Muscle of leg (tissue), 3 donors: ENCODE measurements at regions not wholly inside any gene's neighbourhood (a gene's known extent, or its start where the extent isn't known, plus 50 kb on each side); places are given as distances from the start of the nearest gene placed in this dataset.
"Not testable (repeated sequence)": the region's sequence is repeated elsewhere in the genome, so short reads cannot be mapped to it uniquely, and the experiment has no call there.

Experiments
- DNase-seq: peaks from one replicate; pipeline ENCODE4 v3.0.0; 2013
- H3K27ac ChIP-seq: one replicate; pipeline ENCODE4 v1.5.1; 2013; ENCODE audit warnings: mild to moderate bottlenecking, low read length, control low read depth
- H3K27me3 ChIP-seq: one replicate; pipeline ENCODE4 v1.6.1; 2013; ENCODE audit warnings: low read length; ENCODE audit not compliant: control insufficient read depth, insufficient read depth
- H3K36me3 ChIP-seq: one replicate; pipeline ENCODE4 v1.6.1; 2013; ENCODE audit warnings: low read length; ENCODE audit not compliant: control insufficient read depth, insufficient read depth
- H3K4me1 ChIP-seq: one replicate; pipeline ENCODE4 v1.6.1; 2013; ENCODE audit warnings: low read length; ENCODE audit not compliant: control insufficient read depth, insufficient read depth
- H3K4me3 ChIP-seq: one replicate; pipeline ENCODE4 v1.5.1; 2013; ENCODE audit warnings: low read length, control low read depth
- H3K9me3 ChIP-seq: replicated peaks from 2 replicates; pipeline ENCODE4 v1.6.1; 2013; ENCODE audit warnings: low read depth, low read length; ENCODE audit not compliant: control insufficient read depth
- WGBS: methylation state at CpG from one replicate; pipeline ENCODE4 v1.1.5; 2013; ENCODE audit warnings: missing lambda C conversion rate; ENCODE audit not compliant: insufficient coverage; 5-methylcytosine and 5-hydroxymethylcytosine counted together

DNA sequence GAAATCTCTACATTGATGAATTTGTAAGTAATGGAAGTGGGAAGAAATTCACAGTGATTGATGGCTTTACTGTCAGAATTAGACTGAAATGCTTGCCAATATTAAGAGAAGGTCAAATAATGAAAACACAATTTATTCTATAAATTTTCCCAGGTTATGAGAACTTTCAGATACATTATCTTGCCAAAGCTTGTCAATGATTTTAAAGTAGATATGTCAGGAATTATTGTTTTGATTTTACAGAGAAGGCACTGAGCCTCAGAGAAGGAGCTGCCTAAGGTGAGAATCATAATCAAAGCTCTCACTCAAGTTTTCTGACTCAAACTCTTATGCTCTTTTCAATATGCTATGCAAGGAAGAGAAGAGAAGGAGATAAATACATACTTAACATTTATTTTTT lies 564.0 kb upstream of the RGMB start:
- Histone ChIP-seq H3K4me3 (no peak overlapping the region), H3K36me3 (no peaks in the 10 kb centered on the region), H3K9me3 (no peaks in the 10 kb centered on the region), H3K27me3 (no peaks in the 10 kb centered on the region), H3K4me1 (no peaks in the 10 kb centered on the region), H3K27ac (no peak overlapping the region)
- no peak for DNase-seq

DNA sequence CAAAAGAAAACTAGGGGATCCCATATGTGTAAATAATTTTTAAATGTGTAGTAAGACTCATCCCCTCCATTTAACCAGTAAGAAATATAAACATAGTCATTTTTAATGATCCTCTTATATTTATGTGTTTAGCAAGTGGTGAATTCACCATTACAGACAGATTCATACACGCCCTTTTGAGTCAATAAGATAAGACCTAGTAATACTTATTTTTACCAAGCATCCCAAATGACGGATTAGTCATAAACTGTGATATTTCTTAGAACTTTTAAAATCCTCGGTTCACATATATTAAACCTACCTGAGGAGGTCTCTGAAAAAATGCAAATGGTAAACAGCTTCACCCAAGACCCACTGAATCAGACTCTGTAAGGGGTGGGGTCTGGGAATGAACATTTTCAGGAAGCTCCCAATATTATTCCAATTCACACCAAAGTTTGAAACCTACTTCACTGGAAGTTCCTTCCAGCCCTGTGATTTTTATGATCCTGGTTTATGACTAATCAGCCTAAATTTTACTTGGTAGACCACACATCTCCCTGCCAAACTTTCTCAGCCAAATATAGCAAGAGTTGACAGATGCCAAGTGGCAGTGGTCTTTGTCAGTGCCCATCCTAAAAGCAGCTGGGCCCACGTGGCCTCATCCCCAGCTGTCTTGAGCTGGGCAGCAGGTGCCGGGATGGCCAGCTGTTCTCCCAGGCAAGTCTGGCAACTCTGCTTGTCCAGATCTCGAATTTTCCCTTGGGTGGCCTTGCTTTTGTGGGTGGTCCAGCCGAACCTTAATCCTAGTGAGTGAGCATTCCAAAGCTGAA lies 559.0 kb upstream of the RGMB start:
- Histone ChIP-seq H3K9me3 (no peaks in the 10 kb centered on the region), H3K4me1 (peaks cover 3% of the 10 kb centered on the region), H3K27ac (peak overlapping the region; percentile 38), H3K36me3 (no peaks in the 10 kb centered on the region), H3K27me3 (no peaks in the 10 kb centered on the region), H3K4me3 (no peak overlapping the region)
- DNase-seq = peak; percentile 91
- 31% methylated on average over 4 of the region's 7 CpGs for WGBS

DNA sequence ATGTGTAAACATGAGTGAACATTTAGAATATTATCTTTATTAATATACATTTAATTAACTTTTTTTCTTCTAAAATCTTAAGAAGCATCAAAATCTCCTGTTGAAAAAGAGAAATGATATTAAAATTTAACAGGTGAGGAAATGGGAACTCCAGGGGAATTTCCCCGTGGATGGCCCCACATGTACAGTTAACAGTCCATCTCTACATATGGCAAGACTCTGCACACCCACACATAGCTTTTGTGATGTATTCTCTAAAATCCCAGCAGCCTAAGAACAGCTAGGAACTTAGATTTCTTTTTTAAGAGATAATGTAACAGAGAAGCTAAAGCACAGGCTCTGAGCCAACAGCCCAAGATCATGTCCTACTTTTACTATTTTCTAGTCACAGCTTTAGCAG lies 556.3 kb upstream of the RGMB start:
- no peaks in the 10 kb centered on the region for H3K9me3 ChIP-seq
- H3K36me3 ChIP-seq = no peaks in the 10 kb centered on the region
- peaks cover 3% of the 10 kb centered on the region for H3K4me1 ChIP-seq
- no peak overlapping the region for H3K4me3 ChIP-seq
- WGBS = no CpG with 5 or more reads among the region's 1 CpG
- no peak for DNase-seq
- no peaks in the 10 kb centered on the region for H3K27me3 ChIP-seq
- H3K27ac ChIP-seq = no peak overlapping the region

DNA sequence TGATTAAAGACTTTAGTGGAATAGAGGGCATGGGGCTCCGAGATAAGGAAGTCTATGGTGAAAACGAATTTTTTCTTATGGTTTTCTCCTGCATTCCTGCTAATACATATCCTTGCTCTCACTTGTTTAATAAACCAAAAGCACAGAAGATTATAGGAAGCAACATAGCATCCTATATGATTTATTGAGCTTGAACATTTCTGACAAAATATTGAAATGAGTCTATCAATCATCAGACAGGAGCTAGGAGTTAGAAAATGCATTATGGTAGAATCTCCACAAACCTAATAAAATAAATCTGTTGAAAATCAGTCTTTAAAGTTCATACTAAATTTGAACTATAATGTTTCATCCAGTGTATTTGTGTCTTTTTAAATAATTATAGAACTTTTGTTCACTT lies 554.6 kb upstream of the RGMB start:
- Histone ChIP-seq H3K9me3 (no peaks in the 10 kb centered on the region), H3K4me1 (peaks cover 3% of the 10 kb centered on the region), H3K4me3 (no peak overlapping the region), H3K36me3 (no peaks in the 10 kb centered on the region), H3K27ac (no peak overlapping the region), H3K27me3 (no peaks in the 10 kb centered on the region)
- no CpG with 5 or more reads among the region's 2 CpGs for WGBS
- no peak for DNase-seq

DNA sequence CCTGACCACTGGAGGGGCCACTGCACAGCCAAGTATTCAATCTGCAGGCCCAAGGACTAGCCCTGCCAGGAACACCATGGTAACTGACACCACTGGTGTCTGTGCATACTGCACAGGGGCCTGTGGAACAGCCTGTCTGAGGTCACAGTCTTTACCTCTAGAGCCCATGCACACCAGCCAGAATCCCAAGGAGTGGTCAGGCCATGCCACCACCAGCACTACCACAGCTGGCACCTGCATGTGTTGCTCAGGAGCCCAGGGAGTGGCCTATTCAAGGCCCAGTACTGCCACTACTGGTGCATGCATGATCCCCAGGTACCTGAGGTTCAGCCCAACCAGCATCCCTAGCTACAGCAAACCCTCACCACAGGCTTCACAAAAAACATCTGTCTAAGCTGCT lies 546.0 kb upstream of the RGMB start:
- peaks cover 13% of the 10 kb centered on the region for H3K9me3 ChIP-seq
- H3K27me3 ChIP-seq = no peaks in the 10 kb centered on the region
- H3K4me1 ChIP-seq = no peaks in the 10 kb centered on the region

DNA sequence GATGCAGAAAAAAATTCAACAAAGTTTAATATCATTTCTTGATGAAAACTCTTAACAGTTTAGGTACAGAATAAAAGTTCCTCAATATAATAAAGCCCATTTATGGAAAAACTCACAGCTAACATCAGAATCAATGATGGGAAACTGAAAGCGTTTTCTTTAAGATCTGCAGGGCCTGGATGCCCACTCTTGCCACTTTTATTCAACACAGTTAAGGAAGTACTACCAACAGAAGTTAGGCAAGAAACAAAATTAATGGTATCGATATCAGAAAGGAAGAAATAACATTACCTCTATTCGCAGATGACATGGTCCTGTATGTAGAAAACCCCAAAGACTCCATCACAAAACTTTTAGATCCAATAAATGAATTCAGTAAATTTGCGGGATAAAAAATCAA lies 542.4 kb upstream of the RGMB start:
- H3K4me3 ChIP-seq = no peak overlapping the region
- WGBS = no CpG with 5 or more reads among the region's 4 CpGs
- H3K9me3 ChIP-seq = peaks cover 11% of the 10 kb centered on the region
- no peak overlapping the region for H3K27ac ChIP-seq
- no peaks in the 10 kb centered on the region for H3K36me3 ChIP-seq
- DNase-seq = no peak
- no peaks in the 10 kb centered on the region for H3K4me1 ChIP-seq
- H3K27me3 ChIP-seq = no peaks in the 10 kb centered on the region

More for the DNA sequence above, 546.0 kb upstream of the RGMB start:
- Histone ChIP-seq H3K4me3 (no peak overlapping the region), H3K36me3 (no peaks in the 10 kb centered on the region), H3K27ac (no peak overlapping the region)
- no peak for DNase-seq

DNA sequence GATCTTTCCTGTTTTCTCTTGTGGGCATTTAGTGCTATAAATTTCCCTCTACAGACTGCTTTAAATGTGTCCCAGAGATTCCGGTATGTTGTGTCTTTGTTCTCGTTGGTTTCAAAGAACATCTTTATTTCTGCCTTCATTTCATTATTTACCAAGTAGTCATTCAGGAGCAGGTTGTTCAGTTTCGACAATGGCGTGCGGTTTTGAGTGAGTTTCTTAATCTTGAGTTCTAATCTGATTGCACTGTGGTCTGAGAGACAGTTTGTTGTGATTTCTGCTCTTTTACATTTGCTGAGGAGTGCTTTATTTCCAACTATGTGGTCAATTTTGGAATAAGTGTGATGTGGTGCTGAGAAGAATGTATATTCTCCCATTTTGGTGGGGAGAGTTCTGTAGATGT lies 535.7 kb upstream of the RGMB start:
- H3K4me1 ChIP-seq = not testable (repeated sequence)

DNA sequence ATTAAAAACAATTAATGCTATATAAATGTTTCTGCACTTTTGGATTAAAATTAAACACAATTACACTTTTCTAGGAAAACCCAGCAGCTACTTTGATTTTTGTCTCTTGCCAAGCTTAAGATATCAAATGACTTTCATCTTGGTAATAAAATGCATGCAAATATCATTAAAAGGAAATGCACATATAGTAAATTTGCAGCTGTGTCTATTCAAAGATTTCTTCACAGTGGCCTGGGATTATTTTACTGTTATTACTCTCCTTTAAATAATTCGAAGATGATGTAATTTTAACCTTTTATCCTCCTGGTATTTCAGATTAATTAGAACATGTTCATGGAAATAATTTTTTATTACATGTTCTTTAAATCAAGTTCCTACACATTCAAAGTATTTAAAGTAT lies 529.5 kb upstream of the RGMB start:
- Histone ChIP-seq H3K9me3 (peaks cover 4% of the 10 kb centered on the region), H3K27me3 (no peaks in the 10 kb centered on the region), H3K4me1 (no peaks in the 10 kb centered on the region), H3K4me3 (no peak overlapping the region), H3K36me3 (no peaks in the 10 kb centered on the region), H3K27ac (no peak overlapping the region)
- WGBS = no CpG with 5 or more reads among the region's 1 CpG
- no peak for DNase-seq

More for the DNA sequence above, 535.7 kb upstream of the RGMB start:
- H3K27me3 ChIP-seq, H3K4me3 ChIP-seq, H3K36me3 ChIP-seq, DNase-seq, H3K9me3 ChIP-seq, H3K27ac ChIP-seq: not testable (repeated sequence)
- WGBS = 90% methylated on average over 2 of the region's 5 CpGs

DNA sequence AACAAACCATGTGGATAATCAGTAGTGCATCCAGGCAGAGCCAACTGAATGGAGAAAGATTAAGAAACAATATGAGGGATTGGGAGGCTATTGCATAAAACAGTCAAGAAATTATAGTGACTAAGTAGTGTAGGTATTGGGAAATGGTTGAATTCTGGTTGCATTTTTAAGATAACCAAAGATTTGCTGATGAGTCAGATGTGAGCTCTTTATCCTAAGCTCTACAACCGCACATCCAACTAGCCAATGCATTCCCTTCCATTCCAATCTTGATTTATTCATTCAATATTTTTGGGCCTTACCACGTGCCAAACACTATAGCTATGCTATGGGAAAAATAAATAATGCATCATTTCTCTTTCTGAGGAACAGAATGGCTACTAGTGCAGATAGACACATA lies 524.5 kb upstream of the RGMB start:
- no peak overlapping the region for H3K4me3 ChIP-seq
- no peak overlapping the region for H3K27ac ChIP-seq
- no CpG with 5 or more reads among the region's 2 CpGs for WGBS
- no peaks in the 10 kb centered on the region for H3K4me1 ChIP-seq
- H3K9me3 ChIP-seq = no peaks in the 10 kb centered on the region
- DNase-seq = no peak
- H3K36me3 ChIP-seq = no peaks in the 10 kb centered on the region
- no peaks in the 10 kb centered on the region for H3K27me3 ChIP-seq

DNA sequence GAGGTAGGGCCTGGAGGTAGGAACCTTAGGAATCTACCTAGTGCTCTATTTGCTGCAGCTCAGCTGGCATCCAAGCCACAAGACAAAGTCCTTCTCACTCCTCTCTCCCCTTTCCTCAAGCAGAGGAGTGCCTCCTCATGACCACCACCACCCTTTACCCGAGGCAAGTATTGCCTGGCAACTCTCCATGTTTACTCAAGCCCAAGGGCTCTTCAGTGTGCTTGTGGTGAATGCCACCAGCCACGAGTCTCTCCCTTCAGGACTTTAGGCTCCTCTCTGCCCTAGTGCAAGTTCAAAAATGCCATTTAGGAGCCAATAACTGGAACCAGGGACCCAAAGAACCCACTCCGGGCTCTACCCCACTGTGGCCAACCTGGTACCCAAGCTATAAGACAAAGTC lies 514.5 kb upstream of the RGMB start:
- Histone ChIP-seq H3K27me3 (no peaks in the 10 kb centered on the region), H3K4me1 (no peaks in the 10 kb centered on the region), H3K9me3 (peaks cover 3% of the 10 kb centered on the region), H3K4me3 (no peak overlapping the region), H3K27ac (no peak overlapping the region), H3K36me3 (no peaks in the 10 kb centered on the region)
- 81% methylated on average over 3 of the region's 3 CpGs for WGBS
- DNase-seq = no peak

DNA sequence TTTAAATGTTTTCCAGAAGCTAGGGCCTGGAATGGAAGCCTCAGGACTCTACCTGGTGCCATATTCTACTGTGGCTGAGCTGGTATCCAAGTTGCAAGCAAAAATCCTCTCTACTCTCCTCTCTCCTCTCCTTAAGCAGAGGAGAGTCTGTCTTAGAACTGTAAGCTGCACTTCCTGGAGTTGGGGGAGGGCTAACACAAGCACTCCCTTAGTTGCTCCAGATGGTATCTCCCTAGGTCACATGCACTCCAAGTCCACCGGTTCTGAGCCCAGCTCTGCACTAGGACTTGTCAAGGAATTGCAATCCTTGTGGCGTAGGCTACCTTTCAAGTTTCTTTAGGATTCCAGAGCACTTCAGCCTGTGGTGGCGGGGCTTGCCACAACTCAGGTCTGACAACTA lies 513.9 kb upstream of the RGMB start:
- Histone ChIP-seq H3K4me1 (no peaks in the 10 kb centered on the region), H3K9me3 (peaks cover 3% of the 10 kb centered on the region), H3K4me3 (no peak overlapping the region), H3K27ac (no peak overlapping the region), H3K36me3 (no peaks in the 10 kb centered on the region), H3K27me3 (no peaks in the 10 kb centered on the region)
- WGBS = 88% methylated on average over 3 of the region's 3 CpGs
- DNase-seq = no peak
